MCF 10A (cell line): ENCODE measurements at regions not wholly inside any gene's neighbourhood (a gene's known extent, or its start where the extent isn't known, plus 50 kb on each side); places are given as distances from the start of the nearest gene placed in this dataset.
"Not testable (repeated sequence)": the region's sequence is repeated elsewhere in the genome, so short reads cannot be mapped to it uniquely, and the experiment has no call there.

Experiments used
- BruUV-seq: library from RNA; stranded (reverse); fragments of 400-500 nt; replicated peaks from 2 replicates; lab custom pipeline; 2021; lab: Mats Ljungman, UMichigan
- CTCF ChIA-PET: fragments of 300-600 bp; sonication (Branson Sonifier 250); formaldehyde crosslinking; extraction: SDS; loops from one replicate; lab custom pipeline; 2021; ENCODE audit warnings: antibody characterized with exemption, inconsistent platforms; lab: Yijun Ruan, JAX
- POLR2A ChIA-PET: fragments of 300-600, 350-650 bp; sonication (Branson Sonifier 250); formaldehyde crosslinking; extraction: SDS; loops from one replicate; lab custom pipeline; 2020; ENCODE audit warnings: antibody characterized with exemption, inconsistent platforms; lab: Yijun Ruan, JAX
- DNase-seq: peaks from one replicate; pipeline ENCODE4 v3.0.0-alpha.2; 2018; ENCODE audit not compliant: unreplicated experiment
- H3K27ac Mint-ChIP-seq: one replicate; pipeline ENCODE4 v1.8.0; 2022; ENCODE audit warnings: mild to moderate bottlenecking, low read depth, mixed read lengths; ENCODE audit not compliant: unreplicated experiment
- H3K27me3 Mint-ChIP-seq: one replicate; pipeline ENCODE4 v1.8.0; 2022; ENCODE audit warnings: mixed read lengths; ENCODE audit not compliant: insufficient read depth, unreplicated experiment
- H3K36me3 Mint-ChIP-seq: one replicate; pipeline ENCODE4 v1.8.0; 2022; ENCODE audit warnings: mild to moderate bottlenecking, moderate library complexity, mixed read lengths; ENCODE audit not compliant: insufficient read depth, unreplicated experiment
- H3K4me1 Mint-ChIP-seq: one replicate; pipeline ENCODE4 v1.8.0; 2022; ENCODE audit warnings: mixed read lengths; ENCODE audit not compliant: insufficient read depth, unreplicated experiment
- H3K4me3 Mint-ChIP-seq: one replicate; pipeline ENCODE4 v1.8.0; 2022; ENCODE audit warnings: mild to moderate bottlenecking, moderate library complexity, mixed read lengths; ENCODE audit not compliant: unreplicated experiment
- H3K9me3 Mint-ChIP-seq: one replicate; pipeline ENCODE4 v1.8.0; 2022; ENCODE audit warnings: mixed read lengths; ENCODE audit not compliant: unreplicated experiment
- intact Hi-C: fragments of 100-400 bp; cut with micrococcal nuclease; formaldehyde crosslinking; loops from 2 replicates; pipeline ENCODE4 v1.14.1; 2022
- TF ChIP-seq, protein P1 (sequence below): fragments of 200-600 bp; IDR thresholded peaks from one replicate; pipeline ENCODE4 v1.8.0; 2022; ENCODE audit warnings: antibody characterized with exemption, mild to moderate bottlenecking; ENCODE audit not compliant: unreplicated experiment

- peaks cover 5% of the 10 kb centered on the region for H3K4me1 Mint-ChIP-seq
- no peak for DNase-seq
- intact Hi-C loops = no loop called here
- TF ChIP-seq, protein P1, sequence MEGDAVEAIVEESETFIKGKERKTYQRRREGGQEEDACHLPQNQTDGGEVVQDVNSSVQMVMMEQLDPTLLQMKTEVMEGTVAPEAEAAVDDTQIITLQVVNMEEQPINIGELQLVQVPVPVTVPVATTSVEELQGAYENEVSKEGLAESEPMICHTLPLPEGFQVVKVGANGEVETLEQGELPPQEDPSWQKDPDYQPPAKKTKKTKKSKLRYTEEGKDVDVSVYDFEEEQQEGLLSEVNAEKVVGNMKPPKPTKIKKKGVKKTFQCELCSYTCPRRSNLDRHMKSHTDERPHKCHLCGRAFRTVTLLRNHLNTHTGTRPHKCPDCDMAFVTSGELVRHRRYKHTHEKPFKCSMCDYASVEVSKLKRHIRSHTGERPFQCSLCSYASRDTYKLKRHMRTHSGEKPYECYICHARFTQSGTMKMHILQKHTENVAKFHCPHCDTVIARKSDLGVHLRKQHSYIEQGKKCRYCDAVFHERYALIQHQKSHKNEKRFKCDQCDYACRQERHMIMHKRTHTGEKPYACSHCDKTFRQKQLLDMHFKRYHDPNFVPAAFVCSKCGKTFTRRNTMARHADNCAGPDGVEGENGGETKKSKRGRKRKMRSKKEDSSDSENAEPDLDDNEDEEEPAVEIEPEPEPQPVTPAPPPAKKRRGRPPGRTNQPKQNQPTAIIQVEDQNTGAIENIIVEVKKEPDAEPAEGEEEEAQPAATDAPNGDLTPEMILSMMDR = no peak
- H3K4me3 Mint-ChIP-seq = no peak overlapping the region
- no TSS peak for BruUV-seq
- H3K27me3 Mint-ChIP-seq = no peaks in the 10 kb centered on the region
- ChIA-PET POLR2A (interaction anchor here (0.6 to 0.7 kb wide), 2 partner anchors 9 to 223 kb away, joined by 3 to 4 read pairs; no protein-coding TSS in a partner anchor), CTCF (no interaction called here)
- no peaks in the 10 kb centered on the region for H3K36me3 Mint-ChIP-seq
- peaks cover 8% of the 10 kb centered on the region for H3K9me3 Mint-ChIP-seq
- H3K27ac Mint-ChIP-seq = no peak overlapping the region
Measured at GRCh38 chr2:160590664-160591063, 97.1 kb upstream of the RBMS1 start.

- Mint-ChIP-seq H3K4me3 (no peak overlapping the region), H3K9me3 (peaks cover 8% of the 10 kb centered on the region), H3K27ac (no peak overlapping the region), H3K4me1 (peaks cover 5% of the 10 kb centered on the region), H3K27me3 (no peaks in the 10 kb centered on the region), H3K36me3 (no peaks in the 10 kb centered on the region)
- BruUV-seq = no TSS peak
- DNase-seq = no peak
- CTCF ChIA-PET = no interaction called here
- POLR2A ChIA-PET = interaction anchor here (0.6 kb wide), 1 partner anchor 36 kb away, joined by 3 read pairs; no protein-coding TSS in a partner anchor
- intact Hi-C loops = no loop called here
- TF ChIP-seq, protein P1 = no peak
Measured at GRCh38 chr2:160592401-160592800, 98.8 kb upstream of the RBMS1 start.

GRCh38 chr2:160592993-160593392 is 99.4 kb upstream of the RBMS1 start:
- H3K36me3 Mint-ChIP-seq = no peaks in the 10 kb centered on the region
- H3K4me1 Mint-ChIP-seq = peaks cover 5% of the 10 kb centered on the region
- H3K4me3 Mint-ChIP-seq = no peak overlapping the region
- intact Hi-C loops = no loop called here
- no peak overlapping the region for H3K27ac Mint-ChIP-seq
- DNase-seq = no peak
- H3K27me3 Mint-ChIP-seq = no peaks in the 10 kb centered on the region
- POLR2A ChIA-PET = no interaction called here
- CTCF ChIA-PET = no interaction called here
- TF ChIP-seq, protein P1 = no peak
- H3K9me3 Mint-ChIP-seq = peaks cover 8% of the 10 kb centered on the region
- BruUV-seq = no TSS peak

DNA sequence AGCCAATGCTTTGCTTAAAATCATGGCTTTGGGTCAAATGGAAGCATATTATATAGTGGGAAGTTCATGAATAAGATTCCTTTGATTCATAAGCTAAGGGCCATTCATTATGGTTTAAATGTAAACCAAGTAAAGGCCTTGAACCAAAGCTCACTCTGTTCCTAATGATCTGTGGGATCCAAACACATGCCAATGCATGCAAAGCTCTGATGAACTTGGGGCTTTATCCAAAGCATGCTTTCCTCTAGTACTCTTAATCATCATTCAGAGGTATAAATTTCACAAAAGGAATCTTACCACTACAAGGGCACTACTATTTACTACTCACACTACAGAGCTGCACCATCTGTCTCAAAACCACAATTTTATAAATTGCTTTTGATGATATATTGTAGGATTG is 102.8 kb upstream of the RBMS1 start:
- H3K27ac Mint-ChIP-seq = no peak overlapping the region
- ChIA-PET POLR2A (interaction anchor here (0.5 to 0.6 kb wide), 2 partner anchors 32 to 34 kb away, joined by 3 read pairs; no protein-coding TSS in a partner anchor), CTCF (no interaction called here)
- H3K27me3 Mint-ChIP-seq = no peaks in the 10 kb centered on the region
- TF ChIP-seq, protein P1 = no peak
- H3K4me1 Mint-ChIP-seq = peaks cover 3% of the 10 kb centered on the region
- DNase-seq = no peak
- no peaks in the 10 kb centered on the region for H3K36me3 Mint-ChIP-seq
- H3K9me3 Mint-ChIP-seq = peaks cover 4% of the 10 kb centered on the region
- no TSS peak for BruUV-seq
- intact Hi-C loops = no loop called here
- H3K4me3 Mint-ChIP-seq = no peak overlapping the region

DNA sequence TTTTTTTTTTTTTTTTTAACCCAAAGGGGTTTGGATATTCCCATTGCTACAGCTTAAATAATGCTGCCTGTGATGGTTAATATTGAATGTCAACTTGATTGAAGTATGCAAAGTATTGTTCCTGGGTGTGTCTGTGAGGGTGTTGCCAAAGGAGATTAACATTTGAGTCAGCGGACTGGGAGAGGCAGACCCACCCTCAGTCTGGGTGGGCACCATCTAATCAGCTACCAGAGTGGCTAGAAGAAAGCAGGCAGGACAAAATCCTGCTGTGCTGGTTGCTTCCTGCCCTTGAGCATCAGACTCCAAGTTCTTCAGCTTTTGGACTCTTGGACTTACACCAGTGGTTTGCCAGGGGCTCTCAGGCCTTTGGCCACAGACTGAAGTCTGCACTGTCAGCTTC is 106.8 kb upstream of the RBMS1 start:
- H3K9me3 Mint-ChIP-seq, H3K4me3 Mint-ChIP-seq, H3K27ac Mint-ChIP-seq, H3K27me3 Mint-ChIP-seq, H3K36me3 Mint-ChIP-seq, intact Hi-C loops, DNase-seq, H3K4me1 Mint-ChIP-seq, BruUV-seq: not testable (repeated sequence)
- ChIA-PET POLR2A (interaction anchor here (0.6 kb wide), 1 partner anchor 381 kb away, joined by 3 read pairs; no protein-coding TSS in a partner anchor), CTCF (interaction anchor here (0.6 kb wide), 1 partner anchor 19 kb away, joined by 3 read pairs; no protein-coding TSS in a partner anchor)
